ENCODE measurements at regions not wholly inside any gene's neighbourhood (a gene's known extent, or its start where the extent isn't known, plus 50 kb on each side); places are given as distances from the start of the nearest gene placed in this dataset.

- TF ChIP-seq REST (IDR thresholded peaks at IDR 0.05; ENCODE audit: insufficient read depth in 1 of 2, low read depth in 2 of 2, low read length in 2 of 2) (no peak), SIN3A (IDR thresholded peaks at IDR 0.05; ENCODE audit: borderline replicate concordance, insufficient read depth, low read length) (no peak), POLR2AphosphoS5 (IDR thresholded peaks at IDR 0.05; ENCODE audit: low read depth, low read length) (no peak), TAF1 (IDR thresholded peaks at IDR 0.05; ENCODE audit: borderline replicate concordance, insufficient read depth, low read length) (no peak)
Measured at GRCh38 chr5:98656796-98657195, 116.7 kb upstream of the RGMB start.
